Loucy (cell line): ENCODE measurements at regions not wholly inside any gene's neighbourhood (a gene's known extent, or its start where the extent isn't known, plus 50 kb on each side); places are given as distances from the start of the nearest gene placed in this dataset.

ENCODE experiments used
- CTCF ChIP-seq: fragments of 200-600 bp; sonication (generic); conservative IDR thresholded peaks from 2 replicates; pipeline ENCODE4 v1.5.1; 2014; ENCODE audit warnings: mild to moderate bottlenecking, antibody characterized with exemption, low read length
- EZH2phosphoT487 ChIP-seq: fragments of 200-600 bp; IDR thresholded peaks from 2 replicates; pipeline ENCODE4 v1.6.1; 2018; ENCODE audit warnings: antibody characterized with exemption, mild to moderate bottlenecking, moderate library complexity, borderline replicate concordance

- TF ChIP-seq CTCF (no peak), EZH2phosphoT487 (no peak)
Measured at GRCh38 chr16:73150786-73151185, 102.9 kb upstream of the ZFHX3 start.
